ENCODE measurements at regions not wholly inside any gene's neighbourhood (a gene's known extent, or its start where the extent isn't known, plus 50 kb on each side); places are given as distances from the start of the nearest gene placed in this dataset.

GRCh38 chrX:5250106-5250505, 978.6 kb downstream of the NLGN4X start:
- ChIA-PET CTCF (no interaction called here), POLR2A (no interaction called here)
- DNase-seq (ENCODE audit: extremely low spot score), result no peak
- no peak for TF ChIP-seq L3MBTL2 (conservative IDR thresholded peaks at IDR 0.05)
- no peak for TF ChIP-seq FOXA1 (IDR thresholded peaks at IDR 0.05)
- TF ChIP-seq SP1 (IDR thresholded peaks at IDR 0.05), result no peak
- no peak for TF ChIP-seq FOXK2 (IDR thresholded peaks at IDR 0.05)
- no peak for TF ChIP-seq ELF4 (IDR thresholded peaks at IDR 0.05)
- no peak for TF ChIP-seq TARDBP (IDR thresholded peaks at IDR 0.05)
- TF ChIP-seq LEF1 (IDR thresholded peaks at IDR 0.05; ENCODE audit: borderline replicate concordance), result no peak

GRCh38 chrX:5242091-5242790, 986.4 kb downstream of the NLGN4X start:
- POLR2A ChIA-PET, result no interaction called here
- DNase-seq (ENCODE audit: extremely low spot score), result no peak
- CTCF ChIA-PET, result no interaction called here
- TF ChIP-seq SP1 (IDR thresholded peaks at IDR 0.05) (no peak), PKNOX1 (IDR thresholded peaks at IDR 0.05) (no peak), NFRKB (IDR thresholded peaks at IDR 0.05) (no peak), HDGF (IDR thresholded peaks at IDR 0.05; ENCODE audit: borderline replicate concordance) (no peak)

GRCh38 chrX:5236749-5237148, 991.9 kb downstream of the NLGN4X start:
- ChIA-PET POLR2A (no interaction called here), CTCF (no interaction called here)
- DNase-seq (ENCODE audit: extremely low spot score), result no peak
- TF ChIP-seq SUZ12 (IDR thresholded peaks at IDR 0.05), result no peak
- TF ChIP-seq FOXA1 (IDR thresholded peaks at IDR 0.05), result no peak
- no peak for TF ChIP-seq SP1 (IDR thresholded peaks at IDR 0.05)
- no peak for TF ChIP-seq FOXM1 (IDR thresholded peaks at IDR 0.05; ENCODE audit: borderline replicate concordance)
- no peak for TF ChIP-seq HDGF (IDR thresholded peaks at IDR 0.05; ENCODE audit: borderline replicate concordance)
- no peak for TF ChIP-seq L3MBTL2 (conservative IDR thresholded peaks at IDR 0.05)
- TF ChIP-seq CTBP1 (IDR thresholded peaks at IDR 0.05; ENCODE audit: borderline replicate concordance), result no peak
- TF ChIP-seq ARNT (IDR thresholded peaks at IDR 0.05), result no peak
- no peak for TF ChIP-seq ZNF384 (IDR thresholded peaks at IDR 0.05)
- no peak for TF ChIP-seq NFRKB (IDR thresholded peaks at IDR 0.05)
- no peak for TF ChIP-seq PKNOX1 (IDR thresholded peaks at IDR 0.05)
- no peak for TF ChIP-seq LEF1 (IDR thresholded peaks at IDR 0.05; ENCODE audit: borderline replicate concordance)
- no peak for TF ChIP-seq TARDBP (IDR thresholded peaks at IDR 0.05)
- TF ChIP-seq BHLHE40 (IDR thresholded peaks at IDR 0.05; ENCODE audit: borderline replicate concordance), result no peak
- no peak for TF ChIP-seq ELF4 (IDR thresholded peaks at IDR 0.05)
- no peak for TF ChIP-seq FOXK2 (IDR thresholded peaks at IDR 0.05)

- ChIA-PET CTCF (no interaction called here), POLR2A (no interaction called here)
- peak; percentile 14 for DNase-seq (ENCODE audit: extremely low spot score)
- no peak for TF ChIP-seq SP1 (IDR thresholded peaks at IDR 0.05)
- TF ChIP-seq PKNOX1 (IDR thresholded peaks at IDR 0.05), result no peak
- TF ChIP-seq FOXK2 (IDR thresholded peaks at IDR 0.05), result no peak
These were observed 992.6 kb downstream of the NLGN4X start for GRCh38 chrX:5236096-5236495.

GRCh38 chrX:5233830-5234229, 994.8 kb downstream of the NLGN4X start:
- POLR2A ChIA-PET, result no interaction called here
- DNase-seq (ENCODE audit: extremely low spot score), result no peak
- CTCF ChIA-PET, result no interaction called here
- TF ChIP-seq BHLHE40 (IDR thresholded peaks at IDR 0.05; ENCODE audit: borderline replicate concordance) (no peak), ZNF384 (IDR thresholded peaks at IDR 0.05) (no peak), FOXA1 (IDR thresholded peaks at IDR 0.05) (no peak), PKNOX1 (IDR thresholded peaks at IDR 0.05) (no peak), L3MBTL2 (conservative IDR thresholded peaks at IDR 0.05) (no peak), NFRKB (IDR thresholded peaks at IDR 0.05) (no peak), ELF4 (IDR thresholded peaks at IDR 0.05) (no peak), TARDBP (IDR thresholded peaks at IDR 0.05) (no peak), LEF1 (IDR thresholded peaks at IDR 0.05; ENCODE audit: borderline replicate concordance) (no peak), HDGF (IDR thresholded peaks at IDR 0.05; ENCODE audit: borderline replicate concordance) (no peak)

- POLR2A ChIA-PET, result no interaction called here
- CTCF ChIA-PET, result no interaction called here
- no peak for DNase-seq (ENCODE audit: extremely low spot score)
- TF ChIP-seq FOXA1 (IDR thresholded peaks at IDR 0.05) (no peak), HDGF (IDR thresholded peaks at IDR 0.05; ENCODE audit: borderline replicate concordance) (no peak), SUZ12 (IDR thresholded peaks at IDR 0.05) (no peak), TARDBP (IDR thresholded peaks at IDR 0.05) (no peak), BHLHE40 (IDR thresholded peaks at IDR 0.05; ENCODE audit: borderline replicate concordance) (no peak), ARNT (IDR thresholded peaks at IDR 0.05) (no peak), LEF1 (IDR thresholded peaks at IDR 0.05; ENCODE audit: borderline replicate concordance) (no peak), SP1 (IDR thresholded peaks at IDR 0.05) (no peak), L3MBTL2 (conservative IDR thresholded peaks at IDR 0.05) (no peak)
These were observed 1008.2 kb downstream of the NLGN4X start for GRCh38 chrX:5220421-5220820.
